Kidney epithelial cell (primary cell): ENCODE measurements at regions not wholly inside any gene's neighbourhood (a gene's known extent, or its start where the extent isn't known, plus 50 kb on each side); places are given as distances from the start of the nearest gene placed in this dataset.
"Not testable (repeated sequence)": the region's sequence is repeated elsewhere in the genome, so short reads cannot be mapped to it uniquely, and the experiment has no call there.

Source experiments
- DNase-seq: peaks from one replicate; pipeline ENCODE4 v3.0.0-alpha.2; 2010; ENCODE audit warnings: low read depth
- H3K27me3 ChIP-seq: 2 replicates; pipeline ENCODE4 v1.6.0; 2011; ENCODE audit warnings: low read length; ENCODE audit not compliant: control insufficient read depth, insufficient read depth
- H3K36me3 ChIP-seq: 2 replicates; pipeline ENCODE4 v1.5.1; 2011; ENCODE audit warnings: low read length; ENCODE audit not compliant: control insufficient read depth, insufficient read depth
- H3K4me3 ChIP-seq: 2 replicates; pipeline ENCODE4 v1.5.1; 2011; ENCODE audit warnings: low read depth, mild to moderate bottlenecking, control low read depth, low read length
- TF ChIP-seq, protein P1 (sequence below): IDR thresholded peaks from 2 replicates; pipeline ENCODE4 v1.5.1; 2011; ENCODE audit warnings: mild to moderate bottlenecking, moderate library complexity, low read length, control low read depth, inconsistent platforms; ENCODE audit not compliant: insufficient read depth, poor library complexity, severe bottlenecking

DNA sequence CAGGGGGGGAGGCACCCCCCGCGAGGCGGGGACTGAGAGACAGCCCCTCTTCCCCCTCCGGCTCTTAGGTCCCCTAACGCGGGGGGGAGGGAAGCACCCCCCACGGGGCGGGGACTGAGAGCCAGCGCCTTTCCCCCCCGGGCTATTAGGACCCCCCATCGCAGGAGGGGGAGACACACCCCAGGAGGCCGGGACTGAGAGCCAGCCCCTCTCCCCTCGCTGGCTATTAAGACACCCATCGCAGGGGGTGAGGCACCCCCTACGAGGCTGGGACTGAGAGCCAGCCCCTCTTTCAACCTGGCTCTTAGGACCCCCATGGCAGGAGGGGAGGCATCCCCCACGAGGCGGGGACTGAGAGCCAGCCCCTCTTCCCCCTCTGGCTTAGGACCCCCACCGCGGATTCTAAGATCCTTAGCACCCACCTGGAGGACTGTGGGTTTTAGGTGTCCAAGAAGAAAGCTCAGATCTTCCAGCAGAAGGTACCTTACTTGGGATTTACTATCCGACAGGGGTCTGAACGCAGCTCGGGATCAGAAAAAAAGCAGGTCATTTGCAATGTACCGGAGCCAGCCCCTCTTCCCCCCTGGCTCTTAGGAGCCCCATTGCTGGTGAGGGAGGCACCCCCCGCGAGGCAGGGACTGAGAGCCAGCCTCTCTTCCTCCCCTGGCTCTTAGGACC is 197.8 kb upstream of the PZP start:
- TF ChIP-seq, protein P1, sequence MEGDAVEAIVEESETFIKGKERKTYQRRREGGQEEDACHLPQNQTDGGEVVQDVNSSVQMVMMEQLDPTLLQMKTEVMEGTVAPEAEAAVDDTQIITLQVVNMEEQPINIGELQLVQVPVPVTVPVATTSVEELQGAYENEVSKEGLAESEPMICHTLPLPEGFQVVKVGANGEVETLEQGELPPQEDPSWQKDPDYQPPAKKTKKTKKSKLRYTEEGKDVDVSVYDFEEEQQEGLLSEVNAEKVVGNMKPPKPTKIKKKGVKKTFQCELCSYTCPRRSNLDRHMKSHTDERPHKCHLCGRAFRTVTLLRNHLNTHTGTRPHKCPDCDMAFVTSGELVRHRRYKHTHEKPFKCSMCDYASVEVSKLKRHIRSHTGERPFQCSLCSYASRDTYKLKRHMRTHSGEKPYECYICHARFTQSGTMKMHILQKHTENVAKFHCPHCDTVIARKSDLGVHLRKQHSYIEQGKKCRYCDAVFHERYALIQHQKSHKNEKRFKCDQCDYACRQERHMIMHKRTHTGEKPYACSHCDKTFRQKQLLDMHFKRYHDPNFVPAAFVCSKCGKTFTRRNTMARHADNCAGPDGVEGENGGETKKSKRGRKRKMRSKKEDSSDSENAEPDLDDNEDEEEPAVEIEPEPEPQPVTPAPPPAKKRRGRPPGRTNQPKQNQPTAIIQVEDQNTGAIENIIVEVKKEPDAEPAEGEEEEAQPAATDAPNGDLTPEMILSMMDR, result no peak
- Histone ChIP-seq H3K4me3 (no peak overlapping the region), H3K27me3 (peaks cover 2% of the 10 kb centered on the region), H3K36me3 (no peaks in the 10 kb centered on the region)
- no peak for DNase-seq

DNA sequence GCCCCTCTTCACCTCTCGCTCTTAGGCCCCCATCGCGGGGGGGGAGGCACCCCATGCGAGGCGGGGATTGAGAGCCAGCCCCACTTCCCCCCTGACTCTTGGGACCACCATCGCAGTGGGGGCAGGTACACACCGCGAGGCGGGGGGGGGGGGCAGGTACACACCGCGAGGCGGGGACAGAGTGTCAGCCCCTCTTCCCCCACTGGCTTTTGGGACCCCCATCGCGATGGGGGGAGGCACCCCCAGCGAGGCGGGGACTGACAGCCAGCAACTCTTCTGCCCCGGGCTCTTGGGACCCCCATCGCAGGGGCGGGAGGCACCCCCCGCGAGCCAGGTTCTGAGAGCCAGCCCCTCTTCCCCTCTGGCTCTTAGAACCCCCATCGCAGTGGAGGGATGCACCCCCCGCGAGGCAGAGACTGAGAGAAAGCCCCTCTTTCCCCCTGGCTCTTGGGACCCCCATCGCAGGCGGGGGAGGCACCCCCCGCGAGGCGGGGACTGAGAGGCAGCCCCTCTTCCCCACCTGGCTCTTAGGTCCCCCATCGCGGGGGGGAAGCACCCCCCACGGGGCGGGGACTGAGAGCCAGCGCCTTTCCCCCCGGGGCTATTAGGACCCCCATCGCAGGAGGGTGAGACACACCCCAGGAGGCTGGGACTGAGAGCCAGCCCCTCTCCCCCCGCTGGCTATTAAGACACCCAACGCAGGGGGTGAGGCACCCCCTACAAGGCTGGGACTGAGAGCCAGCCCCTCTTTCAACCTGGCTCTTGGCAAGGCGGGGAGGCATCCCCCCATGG is 196.5 kb upstream of the PZP start:
- no peak for DNase-seq
- H3K36me3 ChIP-seq, result no peaks in the 10 kb centered on the region
- no peak overlapping the region for H3K4me3 ChIP-seq
- H3K27me3 ChIP-seq, result peaks cover 2% of the 10 kb centered on the region
- TF ChIP-seq, protein P1, result no peak

DNA sequence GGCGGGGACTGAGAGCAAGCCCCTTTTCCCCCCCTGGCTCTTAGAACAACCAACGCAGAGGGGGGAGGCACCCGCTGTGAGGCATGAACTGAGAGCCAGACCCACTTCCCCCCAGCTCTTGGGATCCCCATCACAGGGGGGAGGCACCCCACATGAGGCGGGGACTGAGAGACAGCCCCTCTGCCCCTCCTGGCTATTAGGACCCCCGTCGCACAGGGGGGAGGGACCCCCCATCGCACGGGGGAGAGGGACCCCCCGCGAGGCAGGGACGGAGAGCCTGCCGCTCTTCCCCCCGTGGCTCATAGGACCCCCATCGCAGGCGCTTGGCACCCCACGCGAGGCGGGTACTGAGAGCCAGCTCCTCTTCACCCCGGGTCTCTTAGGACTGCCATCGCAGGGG is 195.8 kb upstream of the PZP start:
- DNase-seq, result no peak
- H3K36me3 ChIP-seq, result no peaks in the 10 kb centered on the region

DNA sequence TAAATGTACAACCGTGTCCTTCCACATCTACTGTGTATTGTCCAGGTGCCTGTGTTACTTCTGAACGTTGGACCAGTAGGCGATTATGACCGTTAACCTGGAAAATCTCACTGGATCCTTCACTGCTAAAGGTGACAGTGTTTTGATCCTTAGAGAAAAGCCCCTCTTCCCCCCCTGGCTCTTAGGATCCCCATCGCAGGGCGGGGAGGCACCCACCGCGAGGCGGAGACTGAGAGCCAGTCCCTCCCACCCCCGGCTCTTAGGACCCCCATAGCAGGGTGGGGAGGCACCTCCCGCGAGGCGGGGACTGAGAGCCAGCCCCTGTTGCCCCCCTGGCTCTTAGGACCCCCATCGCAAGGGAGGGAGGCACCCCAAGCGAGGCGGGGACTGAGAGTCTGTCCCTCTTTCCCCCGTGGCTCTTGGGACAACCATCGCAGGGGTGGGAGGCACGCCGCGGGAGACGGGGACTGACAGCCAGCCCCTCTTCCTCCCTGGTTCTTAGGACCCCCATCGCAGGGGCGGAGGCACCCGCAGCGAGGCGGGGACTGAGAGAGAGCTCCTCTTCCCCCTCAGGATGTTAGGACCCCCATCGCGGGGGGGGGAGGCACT is 194.3 kb upstream of the PZP start:
- not testable (repeated sequence) for H3K27me3 ChIP-seq, H3K36me3 ChIP-seq, DNase-seq, H3K4me3 ChIP-seq

More for the DNA sequence above, 195.8 kb upstream of the PZP start:
- TF ChIP-seq, protein P1, result no peak
- Histone ChIP-seq H3K4me3 (no peak overlapping the region), H3K27me3 (peaks cover 2% of the 10 kb centered on the region)

DNA sequence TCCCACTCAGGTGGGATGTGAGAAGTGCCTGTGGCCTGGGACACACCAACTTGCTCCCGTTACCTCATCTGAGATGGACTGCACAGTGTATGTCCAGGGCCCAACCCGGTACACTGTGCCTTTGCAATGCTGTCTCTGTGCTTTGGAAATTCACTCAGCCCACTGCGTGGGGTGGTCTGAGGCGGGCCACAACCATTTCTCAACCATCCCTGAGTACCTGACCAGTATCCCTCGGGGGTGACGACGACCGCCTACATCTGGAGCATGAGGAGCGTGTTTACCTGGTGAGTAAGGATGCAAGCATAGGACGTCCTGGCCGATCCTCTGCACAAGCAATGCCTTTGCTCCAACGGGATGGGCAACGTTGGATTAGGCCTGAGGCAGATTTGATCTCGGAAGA is 188.2 kb upstream of the PZP start:
- not testable (repeated sequence) for H3K4me3 ChIP-seq, DNase-seq, H3K36me3 ChIP-seq, H3K27me3 ChIP-seq

DNA sequence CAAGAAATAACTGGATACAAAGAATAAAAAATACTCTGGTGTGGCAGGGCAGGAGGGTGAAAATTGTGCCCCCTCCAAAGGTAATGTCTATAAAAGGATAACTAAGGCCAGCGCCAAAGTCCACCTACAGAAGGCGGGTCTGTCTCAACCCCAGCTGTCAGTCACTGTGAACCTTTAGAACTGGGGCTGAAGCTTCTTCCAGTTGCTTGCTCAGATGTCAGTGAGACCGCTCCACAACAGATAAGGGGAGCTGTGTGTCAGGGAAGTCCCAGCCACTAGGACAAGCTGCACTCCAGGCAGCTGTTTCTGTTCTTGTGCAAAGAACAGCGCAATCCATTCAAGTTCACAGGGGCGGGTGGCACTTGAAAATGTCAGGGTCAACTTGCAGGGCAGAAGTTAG is 187.0 kb upstream of the PZP start:
- H3K27me3 ChIP-seq, result not testable (repeated sequence)

DNA sequence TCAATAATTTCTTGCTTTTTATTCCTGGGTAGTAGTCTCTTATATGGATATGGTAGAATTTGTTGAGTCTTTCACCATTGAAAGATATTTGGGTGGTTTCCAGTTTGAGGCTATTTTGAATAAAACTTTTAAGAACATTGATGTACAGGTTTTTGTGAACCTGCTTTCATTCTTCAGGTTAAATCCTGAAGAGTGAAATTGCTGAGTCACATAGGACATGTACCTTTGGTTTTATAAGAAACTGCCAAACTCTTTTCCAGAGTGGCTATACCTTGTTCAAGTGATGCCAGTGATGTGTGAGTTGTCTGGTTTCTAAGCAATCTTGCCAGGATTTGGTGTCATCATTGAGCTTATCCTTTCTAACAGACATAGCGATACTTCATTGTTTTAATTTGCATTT is 184.6 kb upstream of the PZP start:
- Histone ChIP-seq H3K27me3 (no peaks in the 10 kb centered on the region), H3K4me3 (no peak overlapping the region), H3K36me3 (no peaks in the 10 kb centered on the region)
- no peak for DNase-seq
- TF ChIP-seq, protein P1, result no peak

More for the DNA sequence above, 187.0 kb upstream of the PZP start:
- H3K36me3 ChIP-seq, H3K4me3 ChIP-seq, DNase-seq: not testable (repeated sequence)
